NB4 (cell line): ENCODE measurements at regions not wholly inside any gene's neighbourhood (a gene's known extent, or its start where the extent isn't known, plus 50 kb on each side); places are given as distances from the start of the nearest gene placed in this dataset.

Source experiments
- CTCF ChIP-seq: IDR thresholded peaks from one replicate; pipeline ENCODE4 v1.5.1; 2012; ENCODE audit warnings: low read depth, low read length
- MAX ChIP-seq: IDR thresholded peaks from 2 replicates; pipeline ENCODE4 v1.6.1; 2011; ENCODE audit warnings: low read depth, low read length
- POLR2A ChIP-seq: IDR thresholded peaks from 2 replicates; pipeline ENCODE4 v1.6.1; 2011; ENCODE audit warnings: mild to moderate bottlenecking; ENCODE audit not compliant: insufficient read length; ENCODE audit errors: extremely low read depth

- TF ChIP-seq POLR2A, result no peak
- TF ChIP-seq CTCF, result no peak
- TF ChIP-seq MAX, result no peak
Observed at GRCh38 chr14:25757364-25757763, 707.4 kb upstream of the STXBP6 start.
